H9 (cell line): ENCODE measurements at regions not wholly inside any gene's neighbourhood (a gene's known extent, or its start where the extent isn't known, plus 50 kb on each side); places are given as distances from the start of the nearest gene placed in this dataset.

ENCODE experiments used
- DNase-seq: peaks from one replicate; pipeline ENCODE4 v3.0.0-alpha.2; 2017
- H2AFZ ChIP-seq: one replicate; pipeline ENCODE4 v1.6.1; 2013; ENCODE audit warnings: mild to moderate bottlenecking, low read length, control low read depth, moderate library complexity
- H2AK5ac ChIP-seq: 2 replicates; pipeline ENCODE4 v1.6.1; 2013; ENCODE audit warnings: low read length, control low read depth, mixed read lengths; ENCODE audit not compliant: insufficient read length
- H2BK120ac ChIP-seq: one replicate; pipeline ENCODE4 v1.6.1; 2013; ENCODE audit warnings: low read depth, mild to moderate bottlenecking, low read length, control low read depth, inconsistent platforms; ENCODE audit not compliant: poor library complexity, severe bottlenecking
- H2BK12ac ChIP-seq: 2 replicates; pipeline ENCODE4 v1.6.1; 2013; ENCODE audit warnings: low read length, control low read depth, mixed read lengths, low read depth; ENCODE audit not compliant: insufficient read length
- H2BK15ac ChIP-seq: 2 replicates; pipeline ENCODE4 v1.6.1; 2013; ENCODE audit warnings: low read depth, low read length, control low read depth
- H2BK20ac ChIP-seq: one replicate; pipeline ENCODE4 v1.6.1; 2013; ENCODE audit warnings: low read depth, mild to moderate bottlenecking, low read length, control low read depth, inconsistent platforms; ENCODE audit not compliant: poor library complexity, severe bottlenecking
- H2BK5ac ChIP-seq: 2 replicates; pipeline ENCODE4 v1.6.1; 2013; ENCODE audit warnings: low read length, control low read depth, mixed read lengths; ENCODE audit not compliant: insufficient read length
- H3K14ac ChIP-seq: 2 replicates; pipeline ENCODE4 v1.6.1; 2013; ENCODE audit warnings: low read length, control low read depth; ENCODE audit not compliant: insufficient read depth
- H3K18ac ChIP-seq: 2 replicates; pipeline ENCODE4 v1.6.1; 2013; ENCODE audit warnings: low read depth, mild to moderate bottlenecking, mixed read lengths, low read length, control low read depth; ENCODE audit not compliant: insufficient read length
- H3K23ac ChIP-seq: 2 replicates; pipeline ENCODE4 v1.6.1; 2013; ENCODE audit warnings: low read length, control low read depth, mixed read lengths, low read depth; ENCODE audit not compliant: insufficient read length
- H3K23me2 ChIP-seq: 2 replicates; pipeline ENCODE4 v1.6.1; 2013; ENCODE audit warnings: low read depth, mild to moderate bottlenecking, mixed read lengths, low read length, control low read depth; ENCODE audit not compliant: insufficient read length, poor library complexity, severe bottlenecking
- H3K27ac ChIP-seq: 2 replicates; pipeline ENCODE4 v1.5.1; 2013; ENCODE audit warnings: low read length, control low read depth, mixed read lengths, low read depth; ENCODE audit not compliant: insufficient read length
- H3K27me3 ChIP-seq: 2 replicates; pipeline ENCODE4 v1.6.1; 2013; ENCODE audit warnings: low read length, control low read depth, inconsistent platforms; ENCODE audit not compliant: insufficient read depth
- H3K4ac ChIP-seq: 2 replicates; pipeline ENCODE4 v1.6.1; 2013; ENCODE audit warnings: low read depth, mild to moderate bottlenecking, control low read depth, inconsistent platforms, low read length, moderate library complexity
- H3K4me1 ChIP-seq: 2 replicates; pipeline ENCODE4 v1.6.1; 2013; ENCODE audit warnings: low read length, control low read depth, inconsistent platforms; ENCODE audit not compliant: insufficient read depth
- H3K4me2 ChIP-seq: 2 replicates; pipeline ENCODE4 v1.6.1; 2013; ENCODE audit warnings: low read length, control low read depth, mixed read lengths; ENCODE audit not compliant: insufficient read length, insufficient read depth
- H3K56ac ChIP-seq: 2 replicates; pipeline ENCODE4 v1.6.1; 2013; ENCODE audit warnings: low read depth, mild to moderate bottlenecking, mixed read lengths, low read length, control low read depth; ENCODE audit not compliant: insufficient read length
- H3K79me1 ChIP-seq: 2 replicates; pipeline ENCODE4 v1.6.1; 2013; ENCODE audit warnings: low read depth, mild to moderate bottlenecking, moderate library complexity, low read length, control low read depth, inconsistent platforms; ENCODE audit not compliant: insufficient read depth, poor library complexity, severe bottlenecking
- H3K79me2 ChIP-seq: 2 replicates; pipeline ENCODE4 v1.6.1; 2013; ENCODE audit warnings: low read length, control low read depth, inconsistent platforms; ENCODE audit not compliant: insufficient read depth
- H3K9ac ChIP-seq: 2 replicates; pipeline ENCODE4 v1.6.1; 2013; ENCODE audit warnings: low read length, control low read depth, mixed read lengths; ENCODE audit not compliant: insufficient read length; ENCODE audit errors: extremely low read depth
- H3K9me3 ChIP-seq: one replicate; pipeline ENCODE4 v1.6.1; 2013; ENCODE audit warnings: low read depth, low read length, inconsistent platforms; ENCODE audit not compliant: control insufficient read depth
- H3T11ph ChIP-seq: one replicate; pipeline ENCODE4 v1.6.1; 2013; ENCODE audit warnings: mild to moderate bottlenecking, low read length, control low read depth, inconsistent platforms
- H4K20me1 ChIP-seq: one replicate; pipeline ENCODE4 v1.6.1; 2013; ENCODE audit not compliant: control insufficient read depth, insufficient read length, insufficient read depth
- H4K5ac ChIP-seq: 2 replicates; pipeline ENCODE4 v1.6.1; 2013; ENCODE audit warnings: low read depth, mild to moderate bottlenecking, mixed read lengths, low read length, control low read depth; ENCODE audit not compliant: insufficient read length
- H4K8ac ChIP-seq: replicated peaks from 2 replicates; pipeline ENCODE4 v1.6.1; 2013; ENCODE audit warnings: low read length, control low read depth, mixed read lengths, low read depth; ENCODE audit not compliant: insufficient read length
- H4K91ac ChIP-seq: 2 replicates; pipeline ENCODE4 v1.6.1; 2013; ENCODE audit warnings: low read depth, mild to moderate bottlenecking, moderate library complexity, mixed read lengths, low read length, control low read depth; ENCODE audit not compliant: insufficient read length
- H3K27ac Mint-ChIP-seq, 3 experiments: 2 replicates in 2 of 3; 3 replicates in 1 of 3; pipeline ENCODE4 v1.8.0; 2020 to 2021; ENCODE audit warnings: mixed read lengths in 3 of 3, mild to moderate bottlenecking in 1 of 3, moderate library complexity in 1 of 3
- H3K27me3 Mint-ChIP-seq: 2 replicates; pipeline ENCODE4 v1.8.0; 2021; ENCODE audit warnings: low read depth, mild to moderate bottlenecking, moderate library complexity, mixed read lengths
- H3K36me3 Mint-ChIP-seq, 3 experiments: 2 replicates in 2 of 3; 3 replicates in 1 of 3; pipeline ENCODE4 v1.8.0; 2020 to 2021; ENCODE audit warnings: low read depth in 3 of 3, mixed read lengths in 3 of 3; ENCODE audit not compliant: insufficient read depth in 1 of 3
- H3K4me1 Mint-ChIP-seq, 2 experiments: 2 replicates each; pipeline ENCODE4 v1.8.0; 2020; ENCODE audit warnings: mixed read lengths in 2 of 2
- H3K4me3 Mint-ChIP-seq, 2 experiments: 2 replicates in 1 of 2; 3 replicates in 1 of 2; pipeline ENCODE4 v1.8.0; 2020 to 2021; ENCODE audit warnings: mild to moderate bottlenecking in 2 of 2, mixed read lengths in 2 of 2, moderate library complexity in 1 of 2
- H3K9me3 Mint-ChIP-seq, 2 experiments: 2 replicates in 1 of 2; 3 replicates in 1 of 2; pipeline ENCODE4 v1.8.0; 2020; ENCODE audit warnings: mild to moderate bottlenecking in 2 of 2, mixed read lengths in 2 of 2, moderate library complexity in 1 of 2
- CTCF ChIP-seq: fragments of 200-600 bp; sonication (generic); conservative IDR thresholded peaks from 3 replicates; pipeline ENCODE4 v1.8.0; 2021; ENCODE audit warnings: antibody characterized with exemption, mild to moderate bottlenecking
- WGBS: extraction: QIAGEN DNeasy Blood & Tissue Kit; methylation state at CpG from one replicate; pipeline ENCODE4 v1.1.7; 2013; ENCODE audit warnings: missing lambda C conversion rate, low lambda C conversion rate, mixed read lengths; ENCODE audit not compliant: insufficient read length; ENCODE audit errors: extremely low coverage; 5-methylcytosine and 5-hydroxymethylcytosine counted together

DNA sequence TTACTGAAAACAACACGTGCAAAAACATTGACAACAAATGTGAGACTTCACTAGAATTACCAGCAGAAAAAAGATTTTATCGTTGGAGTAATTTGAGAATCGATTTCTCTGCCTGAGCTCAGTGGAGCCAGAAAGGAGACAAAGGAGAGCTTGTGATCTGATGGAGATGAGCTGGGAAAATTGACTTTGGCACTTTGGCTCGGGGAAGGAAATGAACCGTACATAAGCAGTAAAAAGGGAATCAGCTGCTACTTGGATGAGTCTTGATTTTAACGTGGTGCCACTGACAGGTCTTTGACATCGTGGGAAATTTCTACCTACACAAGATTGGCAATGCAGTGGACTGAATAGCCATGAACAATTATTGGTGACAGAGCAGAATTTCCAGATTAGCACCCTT lies 244.7 kb upstream of the RPS23 start:
- Histone ChIP-seq H3K23me2 (no peaks in the 10 kb centered on the region), H3K4me2 (no peak overlapping the region), H2BK15ac (no peak overlapping the region), H3K27me3 (no peaks in the 10 kb centered on the region), H4K5ac (no peak overlapping the region), H3K79me1 (no peaks in the 10 kb centered on the region), H3K14ac (no peak overlapping the region), H4K20me1 (no peaks in the 10 kb centered on the region), H3K4me1 (peaks cover 5% of the 10 kb centered on the region; the same call in 1 of the 2 replicates), H3K23ac (no peak overlapping the region), H3K9ac (no peak overlapping the region), H4K8ac (no peak overlapping the region), H3K79me2 (no peaks in the 10 kb centered on the region), H3K4ac (no peak overlapping the region), H2AK5ac (no peak overlapping the region), H2BK12ac (no peak overlapping the region), H2BK20ac (no peak overlapping the region), H2BK5ac (no peak overlapping the region), H4K91ac (no peak overlapping the region), H3T11ph (no peak overlapping the region), H3K9me3 (no peaks in the 10 kb centered on the region), H2BK120ac (no peak overlapping the region), H2AFZ (no peak overlapping the region), H3K18ac (no peak overlapping the region), H3K56ac (no peak overlapping the region), H3K27ac (no peak overlapping the region)
- H3K27me3 Mint-ChIP-seq: no peaks in the 10 kb centered on the region
- H3K4me3 Mint-ChIP-seq: no peak overlapping the region
- no peak overlapping the region for H3K27ac Mint-ChIP-seq
- TF ChIP-seq CTCF: no peak
- peaks cover 0 to 6% of the 10 kb centered on the region in 2 experiments; a peak in 1 of 5 replicates for H3K9me3 Mint-ChIP-seq
- H3K4me1 Mint-ChIP-seq: peaks cover 22 to 24% of the 10 kb centered on the region in 2 experiments
- H3K36me3 Mint-ChIP-seq: peaks cover 0 to 1% (median under 1%) of the 10 kb centered on the region in 3 experiments; a peak in 2 of 7 replicates
- no peak for DNase-seq
- WGBS: no CpG with 5 or more reads among the region's 7 CpGs
